Sigmoid colon (tissue), 6 donors: ENCODE measurements at regions not wholly inside any gene's neighbourhood (a gene's known extent, or its start where the extent isn't known, plus 50 kb on each side); places are given as distances from the start of the nearest gene placed in this dataset.

ENCODE experiments used
- DNase-seq: peaks from one replicate; pipeline ENCODE4 v3.0.0-alpha.2; 2019
- H3K27ac ChIP-seq, 4 donors: fragments of 200-600 bp; sonication (generic); one replicate each; pipeline ENCODE4 v1.5.1; 2016 to 2019; ENCODE audit warnings: mild to moderate bottlenecking in 1 of 4
- H3K27me3 ChIP-seq, 3 donors: fragments of 200-600 bp; sonication (generic); one replicate each; pipeline ENCODE4 v1.5.1; 2019; ENCODE audit warnings: mild to moderate bottlenecking in 1 of 3
- H3K36me3 ChIP-seq, 4 donors: fragments of 200-600 bp; sonication (generic); one replicate each; pipeline ENCODE4 v1.5.1; 2016 to 2019
- H3K4me1 ChIP-seq, 4 donors: fragments of 200-600 bp; sonication (generic); one replicate each; pipeline ENCODE4 v1.5.1; 2017 to 2019
- H3K4me3 ChIP-seq, 4 donors: fragments of 200-600 bp; sonication (generic); one replicate each; pipeline ENCODE4 v1.5.1; 2017 to 2019; ENCODE audit warnings: mild to moderate bottlenecking in 2 of 4, moderate library complexity in 1 of 4
- H3K9me3 ChIP-seq, 4 donors: fragments of 200-600 bp in 3 of 4; sonication (generic) in 3 of 4; one replicate each; pipeline versions ENCODE4 v1.5.1 to v1.6.1; 2013 to 2019
- EP300 ChIP-seq, 4 donors: sonication (generic); formaldehyde crosslinking; IDR thresholded peaks; one replicate each; pipeline ENCODE4 v1.6.1; 2017; ENCODE audit warnings: antibody characterized with exemption in 4 of 4
- POLR2A ChIP-seq, 2 donors: fragments of 450-650 bp; IDR thresholded peaks; one replicate each; pipeline ENCODE4 v1.6.1; 2016; ENCODE audit warnings: antibody characterized with exemption in 2 of 2, mild to moderate bottlenecking in 2 of 2, moderate library complexity in 2 of 2
- POLR2AphosphoS5 ChIP-seq, 4 donors: sonication (generic); formaldehyde crosslinking; IDR thresholded peaks; one replicate each; pipeline ENCODE4 v1.6.1; 2017; ENCODE audit warnings: antibody characterized with exemption in 4 of 4
- WGBS, 2 donors: extraction: QIAGEN DNeasy Blood & Tissue Kit; methylation state at CpG; one replicate each; pipeline ENCODE4 v1.1.7; 2013; 5-methylcytosine and 5-hydroxymethylcytosine counted together
- intact Hi-C: fragments of 100-400 bp; cut with DNase I; formaldehyde crosslinking; loops from one replicate; pipeline ENCODE4 v1.15.1; 2023
- TF ChIP-seq, protein P1 (sequence below), 4 experiments: fragments of 450-650 bp in 3 of 4; fragments of 200-600 bp in 1 of 4; IDR thresholded peaks; one replicate each; pipeline ENCODE4 v1.5.1; 2016 to 2019; ENCODE audit warnings: antibody characterized with exemption in 4 of 4, mild to moderate bottlenecking in 3 of 4, moderate library complexity in 2 of 4
- donor health status: healthy with polysubstance abuse.
- donor health status: healthy.

- H3K9me3 ChIP-seq, result no peaks in the 10 kb centered on the region
- 83 to 87% methylated on average over 2 of the region's 2 CpGs for WGBS, 2 donors
- H3K4me1 ChIP-seq, result peaks cover 0 to 13% (median 11%) of the 10 kb centered on the region in 4 donors
- no peak overlapping the region for H3K4me3 ChIP-seq
- no peak for TF ChIP-seq EP300 (IDR thresholded peaks at IDR 0.05)
- no peak for TF ChIP-seq POLR2AphosphoS5 (IDR thresholded peaks at IDR 0.05)
- TF ChIP-seq POLR2A (IDR thresholded peaks at IDR 0.05), result no peak
- TF ChIP-seq, protein P1, sequence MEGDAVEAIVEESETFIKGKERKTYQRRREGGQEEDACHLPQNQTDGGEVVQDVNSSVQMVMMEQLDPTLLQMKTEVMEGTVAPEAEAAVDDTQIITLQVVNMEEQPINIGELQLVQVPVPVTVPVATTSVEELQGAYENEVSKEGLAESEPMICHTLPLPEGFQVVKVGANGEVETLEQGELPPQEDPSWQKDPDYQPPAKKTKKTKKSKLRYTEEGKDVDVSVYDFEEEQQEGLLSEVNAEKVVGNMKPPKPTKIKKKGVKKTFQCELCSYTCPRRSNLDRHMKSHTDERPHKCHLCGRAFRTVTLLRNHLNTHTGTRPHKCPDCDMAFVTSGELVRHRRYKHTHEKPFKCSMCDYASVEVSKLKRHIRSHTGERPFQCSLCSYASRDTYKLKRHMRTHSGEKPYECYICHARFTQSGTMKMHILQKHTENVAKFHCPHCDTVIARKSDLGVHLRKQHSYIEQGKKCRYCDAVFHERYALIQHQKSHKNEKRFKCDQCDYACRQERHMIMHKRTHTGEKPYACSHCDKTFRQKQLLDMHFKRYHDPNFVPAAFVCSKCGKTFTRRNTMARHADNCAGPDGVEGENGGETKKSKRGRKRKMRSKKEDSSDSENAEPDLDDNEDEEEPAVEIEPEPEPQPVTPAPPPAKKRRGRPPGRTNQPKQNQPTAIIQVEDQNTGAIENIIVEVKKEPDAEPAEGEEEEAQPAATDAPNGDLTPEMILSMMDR (IDR thresholded peaks at IDR 0.05), result no peak
- no peaks in the 10 kb centered on the region for H3K27me3 ChIP-seq
- no peak overlapping the region for H3K27ac ChIP-seq
- no peak for DNase-seq
- intact Hi-C loops, result no loop called here
- no peaks in the 10 kb centered on the region for H3K36me3 ChIP-seq
Observed at GRCh38 chr1:55707846-55708245, 492.7 kb upstream of the USP24 start.

DNA sequence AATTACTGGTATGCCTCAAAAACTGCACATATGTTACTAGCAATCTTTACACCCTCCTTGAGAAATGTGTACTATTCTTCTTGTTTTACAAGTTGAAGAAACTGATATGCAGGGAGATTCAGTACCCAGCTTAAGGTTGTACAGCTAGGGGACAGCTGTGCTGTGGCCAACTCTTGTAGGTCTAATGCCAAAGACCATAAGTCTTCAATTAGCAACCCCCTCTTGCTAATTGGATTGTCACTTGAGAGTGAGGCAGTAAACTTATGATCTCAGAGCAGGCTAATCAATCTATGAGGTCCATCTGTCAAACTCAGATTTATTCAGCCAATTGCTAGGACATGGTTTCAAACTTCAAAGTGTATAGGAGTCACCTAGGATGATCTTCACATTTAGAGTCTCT is 492.0 kb upstream of the USP24 start:
- H3K27me3 ChIP-seq, result no peaks in the 10 kb centered on the region
- intact Hi-C loops, result no loop called here
- H3K4me1 ChIP-seq, result peaks cover 0 to 13% (median 12%) of the 10 kb centered on the region in 4 donors
- no peaks in the 10 kb centered on the region for H3K36me3 ChIP-seq
- no peak overlapping the region for H3K4me3 ChIP-seq
- no peak for DNase-seq
- H3K9me3 ChIP-seq, result no peaks in the 10 kb centered on the region
- H3K27ac ChIP-seq, result no peak overlapping the region
- TF ChIP-seq POLR2AphosphoS5 (IDR thresholded peaks at IDR 0.05), result no peak

GRCh38 chr1:55706397-55706796 is 491.2 kb upstream of the USP24 start:
- H3K4me3 ChIP-seq, result no peak overlapping the region
- peaks cover 0 to 13% (median 12%) of the 10 kb centered on the region in 4 donors for H3K4me1 ChIP-seq
- WGBS, 2 donors, result 57 to 81% methylated on average over 1 of the region's 1 CpG
- H3K27ac ChIP-seq, result no peak overlapping the region
- TF ChIP-seq, protein P1 (IDR thresholded peaks at IDR 0.05), result no peak
- no peak for TF ChIP-seq POLR2A (IDR thresholded peaks at IDR 0.05)
- TF ChIP-seq EP300 (IDR thresholded peaks at IDR 0.05), result no peak
- no peak for TF ChIP-seq POLR2AphosphoS5 (IDR thresholded peaks at IDR 0.05)
- no peak for DNase-seq
- intact Hi-C loops, result no loop called here
- H3K27me3 ChIP-seq, result no peaks in the 10 kb centered on the region
- H3K36me3 ChIP-seq, result no peaks in the 10 kb centered on the region
- no peaks in the 10 kb centered on the region for H3K9me3 ChIP-seq

GRCh38 chr1:55703726-55704363 is 488.7 kb upstream of the USP24 start:
- no peak for TF ChIP-seq POLR2AphosphoS5 (IDR thresholded peaks at IDR 0.05)
- no peak for TF ChIP-seq EP300 (IDR thresholded peaks at IDR 0.05)
- TF ChIP-seq, protein P1 (IDR thresholded peaks at IDR 0.05), result no peak
- no peak for TF ChIP-seq POLR2A (IDR thresholded peaks at IDR 0.05)
- Histone ChIP-seq H3K4me1 (peaks cover 0 to 35% (median 24%) of the 10 kb centered on the region in 4 donors), H3K36me3 (no peaks in the 10 kb centered on the region), H3K27me3 (no peaks in the 10 kb centered on the region), H3K9me3 (no peaks in the 10 kb centered on the region), H3K27ac (peak overlapping the region in 2 of 4 donors; percentile 36 to 50), H3K4me3 (no peak overlapping the region)
- 81 to 86% methylated on average over 8 of the region's 8 CpGs for WGBS, 2 donors
- intact Hi-C loops, result no loop called here
- DNase-seq, result no peak

- Histone ChIP-seq H3K27ac (no peak overlapping the region), H3K36me3 (no peaks in the 10 kb centered on the region), H3K4me3 (no peak overlapping the region), H3K27me3 (no peaks in the 10 kb centered on the region), H3K4me1 (peaks cover 0 to 36% (median 24%) of the 10 kb centered on the region in 4 donors), H3K9me3 (no peaks in the 10 kb centered on the region)
- intact Hi-C loops, result no loop called here
- DNase-seq, result no peak
- WGBS, 2 donors, result 30 to 72% methylated on average over 1 of the region's 1 CpG
- TF ChIP-seq, protein P1 (IDR thresholded peaks at IDR 0.05), result peak in 3 of 4 experiments; percentile 25 to 48 (median 39)
- no peak for TF ChIP-seq POLR2A (IDR thresholded peaks at IDR 0.05)
Observed at GRCh38 chr1:55702064-55702463, 486.9 kb upstream of the USP24 start.
